Aorta (tissue), 5 donors: ENCODE measurements at regions not wholly inside any gene's neighbourhood (a gene's known extent, or its start where the extent isn't known, plus 50 kb on each side); places are given as distances from the start of the nearest gene placed in this dataset.
"Not testable (repeated sequence)": the region's sequence is repeated elsewhere in the genome, so short reads cannot be mapped to it uniquely, and the experiment has no call there.

Experiments
- ATAC-seq: fragments of 200-7000 bp; cut with Tn5 transposase; one replicate; pipeline ENCODE4 v1.9.1; 2022; ENCODE audit warnings: moderate library complexity; ENCODE audit not compliant: low FRiP score
- DNase-seq, 2 donors: peaks; one replicate each; pipeline ENCODE4 v3.0.0-alpha.2; 2020
- H3K27ac ChIP-seq, 2 donors: one replicate each; pipeline ENCODE4 v1.5.1; 2013; ENCODE audit warnings: low read length in 2 of 2, mild to moderate bottlenecking in 2 of 2, moderate library complexity in 2 of 2, control low read depth in 1 of 2, inconsistent platforms in 1 of 2, low read depth in 1 of 2
- H3K27me3 ChIP-seq, 2 donors: one replicate each; pipeline ENCODE4 v1.6.1; 2013; ENCODE audit warnings: control low read depth in 1 of 2, low read length in 1 of 2, mild to moderate bottlenecking in 1 of 2, moderate library complexity in 1 of 2; ENCODE audit not compliant: insufficient read depth in 2 of 2, control insufficient read depth in 1 of 2
- H3K36me3 ChIP-seq, 2 donors: one replicate each; pipeline ENCODE4 v1.6.1; 2013; ENCODE audit warnings: control low read depth in 1 of 2, low read length in 1 of 2, mild to moderate bottlenecking in 1 of 2; ENCODE audit not compliant: insufficient read depth in 2 of 2, control insufficient read depth in 1 of 2
- H3K4me1 ChIP-seq, 2 donors: one replicate each; pipeline ENCODE4 v1.6.1; 2013; ENCODE audit warnings: low read length in 2 of 2, control low read depth in 1 of 2, mild to moderate bottlenecking in 1 of 2, moderate library complexity in 1 of 2; ENCODE audit not compliant: insufficient read depth in 2 of 2, control insufficient read depth in 1 of 2
- H3K4me3 ChIP-seq, 2 donors: one replicate each; pipeline ENCODE4 v1.5.1; 2013; ENCODE audit warnings: low read length in 2 of 2, control low read depth in 1 of 2, mild to moderate bottlenecking in 1 of 2
- H3K9me3 ChIP-seq: one replicate; pipeline ENCODE4 v1.6.1; 2013; ENCODE audit warnings: mild to moderate bottlenecking, low read length; ENCODE audit not compliant: control insufficient read depth
- WGBS, 2 donors: extraction: QIAGEN DNeasy Blood & Tissue Kit; methylation state at CpG; one replicate each; pipeline ENCODE4 v1.1.7; 2013; 5-methylcytosine and 5-hydroxymethylcytosine counted together
- intact Hi-C, 2 donors: fragments of 100-400 bp; cut with DNase I; formaldehyde crosslinking; loops; one replicate each; pipeline versions ENCODE4 v1.14.2 to v1.15.0; 2022
- donor health status: healthy with polysubstance abuse.
- donor health status: Bipolar disorder and iron deficiency.
- donor health status: DM: no; HTN: no; CAD: no.
- donor health status: DM: no; HTN: no; CAD: no.
- donor health status: DM: yes; HTN: yes; CAD: no.

DNA sequence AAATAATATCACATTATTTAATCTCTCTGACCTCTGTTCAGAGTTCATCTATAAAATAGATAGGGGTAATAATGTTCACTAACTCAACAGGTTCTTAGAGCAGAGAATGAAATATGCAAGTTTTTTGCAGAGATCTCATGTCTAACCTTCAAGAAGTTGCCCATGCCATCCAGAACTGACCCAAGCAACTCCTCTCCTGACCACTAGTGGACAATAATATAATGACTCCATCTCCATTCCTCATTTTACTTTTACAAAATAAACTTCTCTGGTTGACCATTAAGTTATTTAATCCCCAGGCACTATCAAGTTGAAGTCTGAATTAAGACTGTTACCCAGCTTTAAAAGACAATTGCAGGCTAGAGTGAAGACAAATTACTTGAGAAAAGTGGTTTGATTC is 382.6 kb downstream of the KCNA4 start:
- intact Hi-C loops, result no loop called here
- Histone ChIP-seq H3K36me3 (no peaks in the 10 kb centered on the region), H3K9me3 (no peaks in the 10 kb centered on the region), H3K27ac (no peak overlapping the region), H3K27me3 (no peaks in the 10 kb centered on the region), H3K4me3 (no peak overlapping the region), H3K4me1 (no peaks in the 10 kb centered on the region)
- ATAC-seq, result no peak
- DNase-seq, result no peak

GRCh38 chr11:29629286-29629685 is 387.5 kb downstream of the KCNA4 start:
- no peak overlapping the region for H3K27ac ChIP-seq
- 69 to 77% methylated on average over 3 of the region's 3 CpGs for WGBS, 2 donors
- DNase-seq (no peak), ATAC-seq (no peak)
- intact Hi-C loops, result no loop called here
- no peaks in the 10 kb centered on the region for H3K36me3 ChIP-seq
- no peaks in the 10 kb centered on the region for H3K4me1 ChIP-seq
- no peaks in the 10 kb centered on the region for H3K9me3 ChIP-seq
- H3K4me3 ChIP-seq, result no peak overlapping the region
- H3K27me3 ChIP-seq, result peaks cover 0 to 2% of the 10 kb centered on the region in 2 donors

- no peaks in the 10 kb centered on the region for H3K4me1 ChIP-seq
- DNase-seq (no peak), ATAC-seq (no peak)
- 63 to 64% methylated on average over 3 of the region's 3 CpGs for WGBS, 2 donors
- H3K4me3 ChIP-seq, result no peak overlapping the region
- no peak overlapping the region for H3K27ac ChIP-seq
- intact Hi-C loops, result no loop called here
- no peaks in the 10 kb centered on the region for H3K36me3 ChIP-seq
- H3K9me3 ChIP-seq, result no peaks in the 10 kb centered on the region
- H3K27me3 ChIP-seq, result peaks cover 0 to 2% of the 10 kb centered on the region in 2 donors
Observed at GRCh38 chr11:29628609-29629008, 388.2 kb downstream of the KCNA4 start.

DNA sequence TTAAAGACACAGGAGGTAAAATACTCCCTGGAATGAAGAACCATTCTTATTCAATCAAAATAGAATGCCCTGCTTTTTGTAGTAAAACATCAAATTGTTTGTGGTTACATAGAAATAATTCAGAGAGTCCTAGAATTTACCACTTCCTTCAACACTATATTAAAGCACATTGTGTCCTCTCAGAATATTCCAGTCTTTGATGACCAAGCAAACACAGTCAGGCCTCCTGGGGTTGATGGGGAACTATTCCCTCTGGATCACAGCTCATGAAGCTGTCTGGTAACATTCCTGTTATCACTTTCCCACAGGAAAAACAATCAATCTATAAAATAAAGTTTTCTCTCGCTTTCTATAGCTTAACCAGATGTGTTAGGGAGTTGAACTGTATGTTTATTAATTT is 389.3 kb downstream of the KCNA4 start:
- H3K9me3 ChIP-seq, result no peaks in the 10 kb centered on the region
- H3K4me1 ChIP-seq, result no peaks in the 10 kb centered on the region
- no peak overlapping the region for H3K27ac ChIP-seq
- H3K27me3 ChIP-seq, result peaks cover 0 to 2% of the 10 kb centered on the region in 2 donors
- intact Hi-C loops, result no loop called here
- H3K4me3 ChIP-seq, result no peak overlapping the region
- H3K36me3 ChIP-seq, result no peaks in the 10 kb centered on the region
- WGBS, 2 donors, result 62 to 69% methylated on average over 1 of the region's 1 CpG
- ATAC-seq (no peak), DNase-seq (no peak)

GRCh38 chr11:29623144-29623722 is 393.6 kb downstream of the KCNA4 start:
- no peak for ATAC-seq
- Histone ChIP-seq H3K27me3 (peaks cover 0 to 2% of the 10 kb centered on the region in 2 donors), H3K36me3 (no peaks in the 10 kb centered on the region), H3K4me1 (no peaks in the 10 kb centered on the region), H3K27ac (no peak overlapping the region), H3K4me3 (no peak overlapping the region), H3K9me3 (no peaks in the 10 kb centered on the region)
- WGBS, 2 donors, result 26 to 31% methylated on average over 5 of the region's 5 CpGs
- intact Hi-C loops, result no loop called here
- DNase-seq, result no peak

DNA sequence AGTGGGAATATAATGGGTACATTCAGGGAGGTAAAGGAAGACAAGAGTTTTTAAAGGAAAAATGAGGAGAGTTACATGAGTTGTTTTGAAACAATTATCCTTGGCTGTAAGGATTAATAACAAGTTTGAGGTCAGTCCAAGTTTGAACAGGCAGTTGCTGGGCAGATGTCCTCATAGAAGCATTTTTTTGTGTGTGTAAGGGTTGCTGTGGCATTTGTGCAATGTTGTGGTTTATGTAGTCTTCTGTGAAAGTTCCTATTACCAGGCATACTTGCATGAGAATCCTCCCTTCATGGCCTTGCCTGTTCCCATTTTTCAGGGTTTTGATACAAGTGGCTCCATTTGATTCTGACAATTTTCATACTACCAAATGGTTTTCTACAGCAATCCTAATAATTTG is 400.2 kb downstream of the KCNA4 start:
- Histone ChIP-seq H3K36me3 (no peaks in the 10 kb centered on the region), H3K27me3 (no peaks in the 10 kb centered on the region), H3K4me1 (no peaks in the 10 kb centered on the region), H3K9me3 (no peaks in the 10 kb centered on the region), H3K4me3 (no peak overlapping the region), H3K27ac (no peak overlapping the region)
- intact Hi-C loops, result no loop called here
- no peak for DNase-seq
- no peak for ATAC-seq

DNA sequence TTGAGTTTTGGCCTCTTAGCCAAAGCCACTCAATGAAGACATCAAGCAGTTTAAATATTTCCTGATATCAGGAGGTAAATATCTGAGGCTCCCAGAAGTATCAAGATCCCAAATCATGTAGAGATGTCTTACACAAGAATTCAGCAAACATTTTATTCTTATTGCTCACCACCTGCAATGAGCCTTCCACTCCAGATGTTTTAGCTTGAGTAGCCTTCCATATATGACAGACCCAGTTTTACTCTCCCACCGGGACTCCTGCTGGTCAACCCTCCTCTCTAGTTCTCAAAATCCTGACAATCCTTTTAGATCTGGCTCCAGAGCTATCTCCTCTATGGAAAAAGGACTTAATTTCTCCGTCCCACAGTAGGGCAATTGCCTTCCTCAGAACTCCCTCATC is 404.4 kb downstream of the KCNA4 start:
- no peaks in the 10 kb centered on the region for H3K4me1 ChIP-seq
- intact Hi-C loops, result no loop called here
- 86 to 90% methylated on average over 2 of the region's 2 CpGs for WGBS, 2 donors

GRCh38 chr11:29606330-29607031 is 410.3 kb downstream of the KCNA4 start:
- Histone ChIP-seq H3K4me1 (no peaks in the 10 kb centered on the region), H3K36me3 (no peaks in the 10 kb centered on the region), H3K27me3 (no peaks in the 10 kb centered on the region), H3K9me3 (no peaks in the 10 kb centered on the region), H3K27ac (no peak overlapping the region), H3K4me3 (no peak overlapping the region)
- ATAC-seq (no peak), DNase-seq (no peak)
- WGBS, 2 donors, result 79 to 84% methylated on average over 4 of the region's 4 CpGs
- intact Hi-C loops, result no loop called here

More for the DNA sequence above, 404.4 kb downstream of the KCNA4 start:
- ATAC-seq, result no peak
- no peak overlapping the region for H3K4me3 ChIP-seq
- no peaks in the 10 kb centered on the region for H3K9me3 ChIP-seq
- no peak overlapping the region for H3K27ac ChIP-seq
- no peak for DNase-seq
- no peaks in the 10 kb centered on the region for H3K36me3 ChIP-seq
- H3K27me3 ChIP-seq, result no peaks in the 10 kb centered on the region

DNA sequence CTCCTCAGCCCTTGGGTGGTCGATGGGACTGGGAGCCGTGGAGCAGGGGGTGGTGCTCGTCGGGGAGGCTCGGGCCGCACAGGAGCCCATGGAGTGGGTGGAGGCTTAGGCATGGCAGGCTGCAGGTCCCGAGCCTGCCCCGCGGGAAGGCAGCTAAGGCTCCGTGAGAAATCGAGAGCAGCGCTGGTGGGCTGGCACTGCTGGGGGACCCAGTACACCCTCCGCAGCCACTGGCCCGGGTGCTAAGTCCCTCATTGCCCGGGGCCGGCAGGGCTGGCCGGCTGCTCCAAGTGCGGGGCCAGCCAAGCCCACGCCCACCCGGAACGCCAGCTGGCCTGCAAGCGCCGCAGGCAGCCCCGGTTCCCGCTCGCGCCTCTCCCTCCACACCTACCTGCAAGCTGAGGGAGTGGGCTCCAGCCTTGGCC is 416.7 kb downstream of the KCNA4 start:
- H3K4me1 ChIP-seq, H3K9me3 ChIP-seq, H3K27me3 ChIP-seq, intact Hi-C loops, ATAC-seq, H3K4me3 ChIP-seq, H3K36me3 ChIP-seq, H3K27ac ChIP-seq: not testable (repeated sequence)
- DNase-seq, result peak in 1 of 2 donors; percentile 38
- WGBS, 2 donors, result 97 to 98% methylated on average over 27 of the region's 27 CpGs
